T-helper 2 cell treated with Interferon-gamma antibody and Interleukin-4, amounts not matched to agents 5 μg/mL and 100 μg/mL, for 36 hours (primary cell): ENCODE measurements at regions not wholly inside any gene's neighbourhood (a gene's known extent, or its start where the extent isn't known, plus 50 kb on each side); places are given as distances from the start of the nearest gene placed in this dataset.

Experiments
- DNase-seq: peaks from one replicate; pipeline ENCODE4 v3.0.0; 2021; ENCODE audit warnings: low spot score
- H3K27ac Mint-ChIP-seq: one replicate; pipeline ENCODE4 v1.8.0; 2021; ENCODE audit warnings: mild to moderate bottlenecking, mixed read lengths
- H3K27me3 Mint-ChIP-seq: one replicate; pipeline ENCODE4 v1.8.0; 2021; ENCODE audit warnings: low read depth, mixed read lengths
- H3K36me3 Mint-ChIP-seq: one replicate; pipeline ENCODE4 v1.8.0; 2021; ENCODE audit warnings: low read depth, mixed read lengths
- H3K4me1 Mint-ChIP-seq: one replicate; pipeline ENCODE4 v1.8.0; 2021; ENCODE audit warnings: low read depth, mixed read lengths
- H3K4me3 Mint-ChIP-seq: one replicate; pipeline ENCODE4 v1.8.0; 2022; ENCODE audit warnings: mild to moderate bottlenecking, moderate library complexity, mixed read lengths
- H3K9me3 Mint-ChIP-seq: one replicate; pipeline ENCODE4 v1.8.0; 2021; ENCODE audit warnings: mixed read lengths

GRCh38 chr2:239778042-239778851 lies 246.9 kb downstream of the NDUFA10 start:
- no peak for DNase-seq
- peaks cover 3% of the 10 kb centered on the region for H3K27me3 Mint-ChIP-seq
- H3K9me3 Mint-ChIP-seq, result no peaks in the 10 kb centered on the region
- H3K36me3 Mint-ChIP-seq, result no peaks in the 10 kb centered on the region
- no peaks in the 10 kb centered on the region for H3K4me1 Mint-ChIP-seq
- H3K4me3 Mint-ChIP-seq, result no peak overlapping the region
- H3K27ac Mint-ChIP-seq, result no peak overlapping the region

GRCh38 chr2:239777219-239777618 lies 247.9 kb downstream of the NDUFA10 start:
- Mint-ChIP-seq H3K4me3 (no peak overlapping the region), H3K27ac (no peak overlapping the region), H3K27me3 (no peaks in the 10 kb centered on the region), H3K4me1 (no peaks in the 10 kb centered on the region), H3K36me3 (no peaks in the 10 kb centered on the region), H3K9me3 (no peaks in the 10 kb centered on the region)
- DNase-seq, result no peak

GRCh38 chr2:239776436-239777005 lies 248.6 kb downstream of the NDUFA10 start:
- H3K27ac Mint-ChIP-seq, result no peak overlapping the region
- no peak overlapping the region for H3K4me3 Mint-ChIP-seq
- H3K27me3 Mint-ChIP-seq, result no peaks in the 10 kb centered on the region
- H3K36me3 Mint-ChIP-seq, result no peaks in the 10 kb centered on the region
- DNase-seq, result no peak
- no peaks in the 10 kb centered on the region for H3K4me1 Mint-ChIP-seq
- peaks cover 2% of the 10 kb centered on the region for H3K9me3 Mint-ChIP-seq

GRCh38 chr2:239775623-239776435 lies 249.3 kb downstream of the NDUFA10 start:
- Mint-ChIP-seq H3K4me3 (no peak overlapping the region), H3K4me1 (no peaks in the 10 kb centered on the region), H3K9me3 (peaks cover 5% of the 10 kb centered on the region), H3K27ac (no peak overlapping the region), H3K36me3 (no peaks in the 10 kb centered on the region), H3K27me3 (no peaks in the 10 kb centered on the region)
- no peak for DNase-seq

GRCh38 chr2:239774933-239775622 lies 250.1 kb downstream of the NDUFA10 start:
- Mint-ChIP-seq H3K4me1 (no peaks in the 10 kb centered on the region), H3K4me3 (no peak overlapping the region), H3K9me3 (peaks cover 5% of the 10 kb centered on the region), H3K36me3 (no peaks in the 10 kb centered on the region), H3K27ac (no peak overlapping the region), H3K27me3 (no peaks in the 10 kb centered on the region)
- DNase-seq, result no peak

- no peak overlapping the region for H3K27ac Mint-ChIP-seq
- no peaks in the 10 kb centered on the region for H3K4me1 Mint-ChIP-seq
- H3K27me3 Mint-ChIP-seq, result no peaks in the 10 kb centered on the region
- peaks cover 5% of the 10 kb centered on the region for H3K9me3 Mint-ChIP-seq
- no peaks in the 10 kb centered on the region for H3K36me3 Mint-ChIP-seq
- no peak for DNase-seq
- H3K4me3 Mint-ChIP-seq, result no peak overlapping the region
Observed at GRCh38 chr2:239774142-239774462, 251.0 kb downstream of the NDUFA10 start.

- H3K27ac Mint-ChIP-seq, result no peak overlapping the region
- H3K27me3 Mint-ChIP-seq, result no peaks in the 10 kb centered on the region
- H3K36me3 Mint-ChIP-seq, result no peaks in the 10 kb centered on the region
- H3K4me3 Mint-ChIP-seq, result no peak overlapping the region
- no peaks in the 10 kb centered on the region for H3K4me1 Mint-ChIP-seq
- H3K9me3 Mint-ChIP-seq, result peaks cover 5% of the 10 kb centered on the region
- DNase-seq, result no peak
Observed at GRCh38 chr2:239773228-239774141, 251.7 kb downstream of the NDUFA10 start.

GRCh38 chr2:239772721-239773120 lies 252.4 kb downstream of the NDUFA10 start:
- H3K27me3 Mint-ChIP-seq, result no peaks in the 10 kb centered on the region

GRCh38 chr2:239770246-239770639 lies 254.9 kb downstream of the NDUFA10 start:
- no peak overlapping the region for H3K4me3 Mint-ChIP-seq
- no peak for DNase-seq
- no peaks in the 10 kb centered on the region for H3K4me1 Mint-ChIP-seq
- peaks cover 5% of the 10 kb centered on the region for H3K9me3 Mint-ChIP-seq
- no peaks in the 10 kb centered on the region for H3K36me3 Mint-ChIP-seq
- H3K27me3 Mint-ChIP-seq, result no peaks in the 10 kb centered on the region
- H3K27ac Mint-ChIP-seq, result no peak overlapping the region

More at GRCh38 chr2:239772721-239773120, 252.4 kb downstream of the NDUFA10 start:
- H3K4me1 Mint-ChIP-seq, result no peaks in the 10 kb centered on the region
- H3K36me3 Mint-ChIP-seq, result no peaks in the 10 kb centered on the region
- H3K27ac Mint-ChIP-seq, result no peak overlapping the region
- peaks cover 5% of the 10 kb centered on the region for H3K9me3 Mint-ChIP-seq
- H3K4me3 Mint-ChIP-seq, result no peak overlapping the region
- no peak for DNase-seq

- H3K4me3 Mint-ChIP-seq, result no peak overlapping the region
- no peak for DNase-seq
- H3K27ac Mint-ChIP-seq, result no peak overlapping the region
- H3K9me3 Mint-ChIP-seq, result peaks cover 5% of the 10 kb centered on the region
- no peaks in the 10 kb centered on the region for H3K27me3 Mint-ChIP-seq
- no peaks in the 10 kb centered on the region for H3K36me3 Mint-ChIP-seq
- no peaks in the 10 kb centered on the region for H3K4me1 Mint-ChIP-seq
Observed at GRCh38 chr2:239769554-239770245, 255.4 kb downstream of the NDUFA10 start.

- no peak for DNase-seq
- no peaks in the 10 kb centered on the region for H3K4me1 Mint-ChIP-seq
- no peaks in the 10 kb centered on the region for H3K27me3 Mint-ChIP-seq
- no peak overlapping the region for H3K27ac Mint-ChIP-seq
- no peaks in the 10 kb centered on the region for H3K36me3 Mint-ChIP-seq
- H3K4me3 Mint-ChIP-seq, result no peak overlapping the region
- H3K9me3 Mint-ChIP-seq, result peaks cover 5% of the 10 kb centered on the region
Observed at GRCh38 chr2:239768907-239769553, 256.1 kb downstream of the NDUFA10 start.

- no peaks in the 10 kb centered on the region for H3K4me1 Mint-ChIP-seq
- H3K36me3 Mint-ChIP-seq, result no peaks in the 10 kb centered on the region
- H3K9me3 Mint-ChIP-seq, result peaks cover 5% of the 10 kb centered on the region
- no peak overlapping the region for H3K27ac Mint-ChIP-seq
- no peaks in the 10 kb centered on the region for H3K27me3 Mint-ChIP-seq
- H3K4me3 Mint-ChIP-seq, result no peak overlapping the region
- no peak for DNase-seq
Observed at GRCh38 chr2:239768031-239768790, 256.9 kb downstream of the NDUFA10 start.
